ENCODE measurements at regions not wholly inside any gene's neighbourhood (a gene's known extent, or its start where the extent isn't known, plus 50 kb on each side); places are given as distances from the start of the nearest gene placed in this dataset.
"Not testable (repeated sequence)": the region's sequence is repeated elsewhere in the genome, so short reads cannot be mapped to it uniquely, and the experiment has no call there.

DNA sequence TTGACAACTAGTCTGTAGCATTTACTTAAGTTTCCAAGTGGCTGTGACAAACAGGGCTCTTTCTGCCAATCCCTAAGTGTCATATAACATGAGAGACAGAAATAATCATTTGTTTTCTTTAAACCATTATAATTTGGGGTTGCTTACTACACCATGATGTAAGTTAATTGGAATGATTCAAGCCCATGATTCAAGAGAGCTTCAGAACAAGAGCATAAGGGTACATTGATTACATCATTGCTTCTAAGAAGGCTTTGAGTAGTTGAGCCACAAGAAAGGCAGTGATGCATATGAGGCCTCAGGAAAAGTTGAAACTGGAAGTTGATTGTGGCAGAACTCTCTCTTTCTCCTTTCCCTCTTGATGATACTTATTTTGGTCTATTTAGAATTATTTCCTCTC, 444.0 kb downstream of the CCER1 start:
- no peak for DNase-seq (ENCODE audit: low read depth, low spot score)

- DNase-seq (ENCODE audit: low read depth, low spot score) = no peak
Measured at GRCh38 chr12:90504806-90505205, 450.2 kb downstream of the CCER1 start.

GRCh38 chr12:90502070-90502469, 452.9 kb downstream of the CCER1 start:
- no peak for DNase-seq (ENCODE audit: low read depth, low spot score)

GRCh38 chr12:90501412-90501811, 453.6 kb downstream of the CCER1 start:
- no peak for DNase-seq (ENCODE audit: low read depth, low spot score)

- no peak for DNase-seq (ENCODE audit: low read depth, low spot score)
Measured at GRCh38 chr12:90499795-90500194, 455.2 kb downstream of the CCER1 start.

DNA sequence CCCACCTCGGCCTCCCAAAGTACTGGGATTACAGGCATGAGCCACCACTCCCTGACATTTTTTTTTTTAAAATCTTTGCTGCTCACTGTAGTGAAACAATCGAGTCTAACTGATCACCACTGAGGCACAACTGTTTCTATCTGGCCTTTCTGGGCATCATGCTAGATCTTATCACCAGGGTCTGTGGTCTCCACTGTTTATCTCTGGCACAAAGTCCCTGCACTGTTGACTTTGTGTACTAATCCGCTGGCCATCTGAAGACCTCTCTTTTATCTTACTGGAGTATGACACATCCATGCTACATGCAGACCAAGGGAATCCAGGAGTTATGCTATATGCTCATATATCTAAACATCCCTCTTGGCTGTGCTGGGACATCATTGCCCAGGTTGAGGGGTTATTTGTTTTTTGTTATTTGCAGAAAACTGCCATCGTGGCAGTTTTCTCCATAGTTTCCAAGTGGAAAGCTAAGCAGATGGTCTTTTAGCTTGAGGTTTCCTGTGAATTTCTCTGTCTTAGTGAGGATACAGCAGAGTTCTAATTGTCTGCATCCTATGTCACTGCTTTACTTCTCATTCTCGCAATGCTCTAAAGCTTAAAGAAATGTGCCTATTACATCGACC, 456.9 kb downstream of the CCER1 start:
- no peak for DNase-seq (ENCODE audit: low read depth, low spot score)

DNA sequence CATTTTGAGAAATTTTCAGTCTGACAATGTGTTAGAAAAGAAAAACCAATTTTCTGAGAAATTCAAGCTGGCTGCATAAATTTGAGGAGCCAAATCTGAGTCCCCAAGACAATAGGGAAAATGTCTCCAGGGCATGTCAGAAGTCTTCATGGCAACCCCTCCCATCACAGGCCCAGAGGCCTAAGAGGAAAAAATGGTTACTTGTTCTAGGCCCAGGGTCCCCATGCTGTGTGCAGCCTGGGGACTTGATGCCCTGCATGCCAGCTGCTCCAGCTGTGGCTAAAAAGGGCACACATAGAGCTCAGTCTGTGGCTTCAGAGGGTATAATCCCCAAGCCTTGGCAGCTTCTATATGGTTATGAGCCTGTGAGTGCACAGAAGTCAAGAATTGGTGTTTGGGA, 464.6 kb downstream of the CCER1 start:
- no peak for DNase-seq (ENCODE audit: low read depth, low spot score)

- no peak for DNase-seq (ENCODE audit: low read depth, low spot score)
Measured at GRCh38 chr12:90489141-90489540, 465.8 kb downstream of the CCER1 start.

GRCh38 chr12:90485560-90485959, 469.4 kb downstream of the CCER1 start:
- no peak for DNase-seq (ENCODE audit: low read depth, low spot score)

GRCh38 chr12:90484094-90484493, 470.9 kb downstream of the CCER1 start:
- peak; percentile 9 for DNase-seq (ENCODE audit: low read depth, low spot score)

DNA sequence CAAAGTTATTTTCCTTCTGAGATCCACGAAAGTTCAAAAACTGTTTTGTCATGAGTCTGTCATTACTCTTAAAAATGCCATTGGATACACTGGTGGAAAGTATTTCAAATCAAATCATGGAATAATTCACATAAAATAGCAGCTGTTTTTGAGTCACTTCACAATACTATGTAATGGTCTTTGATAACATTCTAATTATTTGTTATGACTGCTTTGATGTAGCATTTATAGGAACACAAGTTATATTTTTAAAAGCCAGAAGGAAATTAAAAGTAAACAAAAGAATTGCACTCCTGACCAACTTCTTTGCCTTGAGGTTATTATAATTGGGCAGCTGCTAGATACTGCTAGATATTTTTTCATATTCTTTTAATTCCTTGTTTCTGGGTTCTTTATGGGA, 473.2 kb downstream of the CCER1 start:
- no peak for DNase-seq (ENCODE audit: low read depth, low spot score)

DNA sequence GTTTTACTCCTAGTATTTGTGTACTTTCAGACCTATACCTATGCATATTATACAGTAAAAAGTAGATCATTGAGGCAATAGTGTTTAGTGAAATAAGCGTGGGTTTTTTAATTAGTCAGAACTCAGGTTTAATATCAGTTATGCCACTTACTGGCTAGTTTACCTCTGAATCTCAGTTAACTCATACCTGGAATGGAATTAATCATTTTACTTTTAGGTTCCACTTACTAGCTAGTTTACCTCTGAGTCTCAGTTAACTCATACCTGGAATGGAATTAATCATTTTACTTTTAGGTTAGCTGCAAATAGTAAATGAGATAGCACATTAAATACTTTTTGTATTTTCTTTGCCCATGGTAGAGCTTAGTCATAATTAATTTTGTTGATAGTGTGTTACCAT, 475.7 kb downstream of the CCER1 start:
- no peak for DNase-seq (ENCODE audit: low read depth, low spot score)

GRCh38 chr12:90473831-90474230, 481.1 kb downstream of the CCER1 start:
- DNase-seq (ENCODE audit: low read depth, low spot score) = no peak

DNA sequence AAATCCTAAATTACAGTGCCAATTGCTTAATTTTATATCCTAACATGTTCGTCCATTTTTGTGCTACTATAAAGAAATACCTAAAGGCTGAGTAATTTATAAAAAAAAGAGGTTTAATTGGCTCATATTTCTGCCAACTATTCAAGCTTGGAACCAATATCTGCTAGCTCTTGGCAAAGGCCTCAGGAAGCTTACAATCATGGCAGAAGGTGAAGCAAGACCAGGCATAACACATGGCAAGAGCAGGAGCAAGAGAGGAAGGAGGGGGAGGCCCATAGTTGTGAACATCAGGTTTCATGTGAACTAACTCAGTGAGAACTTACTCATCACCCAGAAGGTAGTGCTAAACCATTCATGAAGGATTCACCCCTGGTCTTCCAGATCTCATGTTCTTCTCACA, 494.3 kb downstream of the CCER1 start:
- no peak for DNase-seq (ENCODE audit: low read depth, low spot score)

GRCh38 chr12:90456248-90456647, 498.7 kb downstream of the CCER1 start:
- no peak for DNase-seq (ENCODE audit: low read depth, low spot score)

GRCh38 chr12:90455756-90456155, 499.2 kb downstream of the CCER1 start:
- DNase-seq (ENCODE audit: low read depth, low spot score) = no peak

GRCh38 chr12:90449611-90450010, 505.4 kb downstream of the CCER1 start:
- DNase-seq (ENCODE audit: low read depth, low spot score) = no peak

GRCh38 chr12:90443466-90443865, 511.5 kb downstream of the CCER1 start:
- not testable (repeated sequence) for DNase-seq (ENCODE audit: low read depth, low spot score)

DNA sequence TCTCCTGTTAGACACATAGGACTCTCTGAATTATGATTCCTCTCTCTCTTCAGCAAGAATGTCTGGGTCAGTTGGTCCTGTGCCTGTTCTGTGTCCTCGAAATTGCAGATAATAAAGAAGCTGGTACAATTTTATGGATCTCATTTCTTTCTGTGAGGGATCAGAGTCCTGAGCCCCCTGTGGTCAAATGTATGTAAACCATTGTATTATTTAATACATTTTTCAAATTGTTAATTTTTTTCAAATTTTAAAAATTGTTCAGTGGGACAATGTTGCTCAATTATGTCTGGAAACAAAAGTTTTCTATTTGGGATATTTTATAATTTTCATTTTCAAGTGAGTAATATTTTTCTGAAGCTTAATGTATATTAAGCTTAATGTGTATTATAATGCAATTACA, 513.5 kb downstream of the CCER1 start:
- DNase-seq (ENCODE audit: low read depth, low spot score) = no peak

- DNase-seq (ENCODE audit: low read depth, low spot score) = no peak
Measured at GRCh38 chr12:90428881-90429280, 526.1 kb downstream of the CCER1 start.

DNA sequence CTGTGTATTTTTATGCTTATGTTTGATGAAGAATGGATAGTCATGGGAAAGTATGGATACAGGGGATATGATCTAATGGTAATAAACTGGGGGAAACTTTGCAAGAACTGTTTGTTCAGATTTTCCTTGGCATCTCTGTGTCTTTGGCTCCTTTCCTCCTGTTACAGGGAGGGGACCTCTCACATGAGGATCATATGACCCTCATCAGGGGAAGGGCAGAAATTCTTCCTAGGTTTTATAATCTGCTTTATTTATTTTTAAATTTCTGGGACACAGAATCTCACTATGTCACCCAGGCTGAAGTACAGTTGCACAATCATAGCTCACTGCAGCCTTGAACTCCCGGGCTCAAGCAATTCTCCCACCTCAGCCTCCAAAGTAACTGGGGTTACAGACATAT, 526.5 kb downstream of the CCER1 start:
- DNase-seq (ENCODE audit: low read depth, low spot score) = no peak

GRCh38 chr12:90423965-90424364, 531.0 kb downstream of the CCER1 start:
- DNase-seq (ENCODE audit: low read depth, low spot score) = no peak

DNA sequence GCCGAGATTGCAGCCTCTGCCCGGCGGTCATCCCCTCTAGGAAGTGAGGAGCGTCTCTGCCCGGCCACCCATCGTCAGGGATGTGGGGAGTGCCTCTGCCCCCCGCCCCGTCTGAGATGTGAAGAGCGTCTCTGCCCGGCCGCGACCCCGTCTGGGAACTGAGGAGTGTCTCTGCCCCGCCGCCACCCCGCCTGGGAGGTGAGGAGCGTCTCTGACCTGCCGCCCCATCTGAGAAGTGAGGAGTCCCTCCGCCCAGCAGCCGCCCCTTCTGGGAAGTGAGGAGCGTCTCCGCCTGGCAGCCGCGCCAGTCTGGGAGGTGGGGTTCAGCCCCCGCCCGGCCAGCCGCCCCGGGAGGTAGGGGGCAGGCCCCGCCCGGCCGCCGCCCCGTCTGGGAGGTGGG, 544.0 kb downstream of the CCER1 start:
- no peak for DNase-seq (ENCODE audit: low read depth, low spot score)

- no peak for DNase-seq (ENCODE audit: low read depth, low spot score)
Measured at GRCh38 chr12:90407841-90408240, 547.1 kb downstream of the CCER1 start.

Data from ELF-1 (cell line).